SK-N-SH treated with all-trans-retinoic acid at 6 μM for 48 hours (cell line): ENCODE measurements at regions not wholly inside any gene's neighbourhood (a gene's known extent, or its start where the extent isn't known, plus 50 kb on each side); places are given as distances from the start of the nearest gene placed in this dataset.
A peak's percentile ranks its signal among the peaks of the same experiment; 100 is the strongest.

Experiments
- ATAC-seq: fragments of 200-7000 bp; cut with Tn5 transposase; 3 replicates; pipeline ENCODE4 v1.9.1; 2020; ENCODE audit warnings: mild to moderate bottlenecking, moderate library complexity
- ARNTL ChIP-seq: fragments of 450-650 bp; formaldehyde crosslinking; IDR thresholded peaks from 2 replicates; pipeline ENCODE4 v1.5.0; 2020; ENCODE audit warnings: low read depth, mild to moderate bottlenecking, moderate library complexity, borderline replicate concordance
- CSDC2 ChIP-seq: fragments of 250-450 bp; sonication (Bioruptor Pico); IDR thresholded peaks from 2 replicates; pipeline ENCODE4 v1.5.0; 2020; ENCODE audit warnings: mild to moderate bottlenecking, moderate library complexity
- CSRNP3 ChIP-seq: fragments of 250-450 bp; sonication (Bioruptor Pico); IDR thresholded peaks from 2 replicates; pipeline ENCODE4 v1.5.1; 2021; ENCODE audit warnings: mild to moderate bottlenecking, moderate library complexity
- ESRRG ChIP-seq: fragments of 250-450 bp; sonication (Bioruptor Pico); IDR thresholded peaks from 2 replicates; pipeline ENCODE4 v1.6.1; 2021; ENCODE audit warnings: mild to moderate bottlenecking
- GLIS3 ChIP-seq: fragments of 250-450 bp; sonication (Bioruptor Pico); IDR thresholded peaks from 2 replicates; pipeline ENCODE4 v1.5.0; 2020; ENCODE audit warnings: mild to moderate bottlenecking, moderate library complexity
- ISL1 ChIP-seq: fragments of 250-450 bp; sonication (Bioruptor Pico); IDR thresholded peaks from 2 replicates; pipeline ENCODE4 v2.1.2; 2022; ENCODE audit warnings: mild to moderate bottlenecking, moderate library complexity
- OSR1 ChIP-seq: fragments of 250-450 bp; sonication (Bioruptor Pico); IDR thresholded peaks from 2 replicates; pipeline ENCODE4 v1.8.0; 2022; ENCODE audit warnings: moderate library complexity, mild to moderate bottlenecking, inconsistent platforms
- PATZ1 ChIP-seq: fragments of 250-450 bp; sonication (Bioruptor Pico); IDR thresholded peaks from 2 replicates; pipeline ENCODE4 v1.8.0; 2020; ENCODE audit warnings: mild to moderate bottlenecking, moderate library complexity, borderline replicate concordance
- POU6F1 ChIP-seq: fragments of 250-450 bp; sonication (Bioruptor Pico); IDR thresholded peaks from 2 replicates; pipeline ENCODE4 v1.8.0; 2021; ENCODE audit warnings: low read depth, mild to moderate bottlenecking, moderate library complexity, borderline replicate concordance
- PPARA ChIP-seq: fragments of 250-450 bp; sonication (Bioruptor Pico); IDR thresholded peaks from 2 replicates; pipeline ENCODE4 v1.5.0; 2020; ENCODE audit warnings: mild to moderate bottlenecking, borderline replicate concordance
- RARB ChIP-seq: fragments of 250-450 bp; sonication (Bioruptor Pico); IDR thresholded peaks from 2 replicates; pipeline ENCODE4 v1.8.0; 2021; ENCODE audit warnings: mild to moderate bottlenecking, moderate library complexity
- SNAI2 ChIP-seq: fragments of 250-450 bp; sonication (Bioruptor Pico); IDR thresholded peaks from 2 replicates; pipeline ENCODE4 v1.5.0; 2020; ENCODE audit warnings: mild to moderate bottlenecking, moderate library complexity
- TCF4 ChIP-seq: fragments of 250-450 bp; sonication (Bioruptor Pico); IDR thresholded peaks from 2 replicates; pipeline ENCODE4 v1.8.0; 2021; ENCODE audit warnings: mild to moderate bottlenecking, moderate library complexity, borderline replicate concordance
- TOX ChIP-seq: fragments of 250-450 bp; sonication (Bioruptor Pico); IDR thresholded peaks from 2 replicates; pipeline ENCODE4 v1.8.0; 2021; ENCODE audit warnings: mild to moderate bottlenecking, moderate library complexity, borderline replicate concordance
- TSHZ2 ChIP-seq: fragments of 250-450 bp; sonication (Bioruptor Pico); IDR thresholded peaks from 2 replicates; pipeline ENCODE4 v1.5.0; 2020; ENCODE audit warnings: mild to moderate bottlenecking, moderate library complexity
- ZFP3 ChIP-seq: fragments of 250-450 bp; sonication (Bioruptor Pico); IDR thresholded peaks from 2 replicates; pipeline ENCODE4 v1.5.0; 2020; ENCODE audit warnings: mild to moderate bottlenecking, moderate library complexity
- ZFP30 ChIP-seq: fragments of 450-650 bp; formaldehyde crosslinking; IDR thresholded peaks from 2 replicates; pipeline ENCODE4 v1.5.0; 2022; ENCODE audit warnings: mild to moderate bottlenecking, moderate library complexity
- ZNF565 ChIP-seq: fragments of 450-650 bp; formaldehyde crosslinking; conservative IDR thresholded peaks from 2 replicates; pipeline ENCODE4 v1.5.0; 2020; ENCODE audit warnings: low read depth, mild to moderate bottlenecking, moderate library complexity
- ZNF70 ChIP-seq: fragments of 450-650 bp; formaldehyde crosslinking; IDR thresholded peaks from 2 replicates; pipeline ENCODE4 v1.5.0; 2020; ENCODE audit warnings: mild to moderate bottlenecking, moderate library complexity
- ZNF8 ChIP-seq: fragments of 450-650 bp; formaldehyde crosslinking; IDR thresholded peaks from 2 replicates; pipeline ENCODE4 v1.5.0; 2020; ENCODE audit warnings: mild to moderate bottlenecking, moderate library complexity

GRCh38 chr1:84090447-84091245 lies 53.4 kb upstream of the PRKACB start:
- TF ChIP-seq ARNTL (CRISPR knock-in tag) (no peak), SNAI2 (no peak), TSHZ2 (CRISPR knock-in tag) (no peak), GLIS3 (CRISPR knock-in tag) (no peak), ZNF70 (CRISPR knock-in tag) (no peak), TOX (CRISPR knock-in tag) (no peak), TCF4 (CRISPR knock-in tag) (no peak), ESRRG (no peak), OSR1 (CRISPR knock-in tag) (no peak), ZFP3 (CRISPR knock-in tag) (no peak)
- ATAC-seq = no peak

- TF ChIP-seq ZNF70 (CRISPR knock-in tag) = no peak
- no peak for TF ChIP-seq SNAI2
- no peak for TF ChIP-seq CSDC2 (CRISPR knock-in tag)
- TF ChIP-seq PPARA (CRISPR knock-in tag) = no peak
- TF ChIP-seq ZNF8 (CRISPR knock-in tag) = no peak
- peak; percentile 56 for ATAC-seq
Observed at GRCh38 chr1:84089867-84090266, 54.2 kb upstream of the PRKACB start.

- TF ChIP-seq OSR1 (CRISPR knock-in tag) (no peak), ISL1 (peak; percentile 45), PATZ1 (no peak)
- peak; percentile 87 for ATAC-seq
Observed at GRCh38 chr1:84089465-84089864, 54.6 kb upstream of the PRKACB start.

- no peak for ATAC-seq
- no peak for TF ChIP-seq TOX (CRISPR knock-in tag)
- no peak for TF ChIP-seq OSR1 (CRISPR knock-in tag)
- TF ChIP-seq RARB = no peak
- TF ChIP-seq CSRNP3 (CRISPR knock-in tag) = no peak
- no peak for TF ChIP-seq TCF4 (CRISPR knock-in tag)
- no peak for TF ChIP-seq ZNF565
- TF ChIP-seq ZFP30 = no peak
- TF ChIP-seq ZNF8 (CRISPR knock-in tag) = no peak
- no peak for TF ChIP-seq POU6F1 (CRISPR knock-in tag)
- no peak for TF ChIP-seq ISL1
- TF ChIP-seq ARNTL (CRISPR knock-in tag) = no peak
- no peak for TF ChIP-seq GLIS3 (CRISPR knock-in tag)
- no peak for TF ChIP-seq PATZ1
- TF ChIP-seq, all 23 proteins: peak for 0
Observed at GRCh38 chr1:84086616-84087015, 57.5 kb upstream of the PRKACB start.
